Ascending aorta (tissue), 2 donors: ENCODE measurements at regions not wholly inside any gene's neighbourhood (a gene's known extent, or its start where the extent isn't known, plus 50 kb on each side); places are given as distances from the start of the nearest gene placed in this dataset.

Experiments used
- DNase-seq, 2 donors: peaks; one replicate each; pipeline ENCODE4 v3.0.0-alpha.2; 2019; ENCODE audit warnings: low spot score in 2 of 2
- H3K27ac ChIP-seq, 2 donors: fragments of 200-600 bp; sonication (generic); one replicate each; pipeline ENCODE4 v1.5.1; 2016 to 2017; ENCODE audit warnings: mild to moderate bottlenecking in 1 of 2
- H3K27me3 ChIP-seq: fragments of 200-600 bp; sonication (generic); one replicate; pipeline ENCODE4 v1.5.1; 2017
- H3K36me3 ChIP-seq, 2 donors: fragments of 200-600 bp; sonication (generic); one replicate each; pipeline ENCODE4 v1.5.1; 2016
- H3K4me1 ChIP-seq, 2 donors: fragments of 200-600 bp; sonication (generic); one replicate each; pipeline ENCODE4 v1.5.1; 2016 to 2017; ENCODE audit warnings: mild to moderate bottlenecking in 1 of 2
- H3K4me3 ChIP-seq, 2 donors: fragments of 200-600 bp; sonication (generic); one replicate each; pipeline ENCODE4 v1.5.1; 2016 to 2017; ENCODE audit warnings: mild to moderate bottlenecking in 1 of 2
- H3K9me3 ChIP-seq, 2 donors: fragments of 200-600 bp; sonication (generic); one replicate each; pipeline ENCODE4 v1.5.1; 2016
- intact Hi-C: fragments of 100-400 bp; cut with DNase I; formaldehyde crosslinking; loops from one replicate; pipeline ENCODE4 v1.15.1; 2023
- TF ChIP-seq, protein P1 (sequence below), 3 experiments: fragments of 200-600 bp in 2 of 3; fragments of 450-650 bp in 1 of 3; sonication (generic) in 2 of 3; IDR thresholded peaks; one replicate each; pipeline ENCODE4 v1.5.1; 2016 to 2019; ENCODE audit warnings: antibody characterized with exemption in 3 of 3, mild to moderate bottlenecking in 1 of 3, moderate library complexity in 1 of 3

DNA sequence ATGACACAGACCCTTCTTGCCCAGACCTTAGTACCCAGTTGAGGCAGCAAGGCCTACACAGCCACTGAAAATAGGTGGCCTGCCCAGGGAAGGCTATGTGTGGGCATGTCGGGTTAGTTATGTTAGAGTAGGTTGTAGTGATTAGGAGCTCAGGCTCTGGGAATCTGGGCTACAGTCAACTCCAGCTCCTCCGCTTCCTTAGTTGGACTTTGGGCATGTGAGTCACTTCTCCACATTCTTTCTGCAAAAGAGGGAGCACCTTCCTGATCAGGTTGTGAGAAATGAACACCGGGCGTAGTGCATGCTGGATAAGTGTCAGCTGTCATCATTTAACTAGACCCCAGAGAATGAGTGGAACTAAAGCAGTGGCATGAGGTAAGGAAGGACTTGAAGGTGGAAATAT is 64.8 kb downstream of the ARHGAP35 start:
- peak in 1 of 2 donors; percentile 63 for DNase-seq
- TF ChIP-seq, protein P1, sequence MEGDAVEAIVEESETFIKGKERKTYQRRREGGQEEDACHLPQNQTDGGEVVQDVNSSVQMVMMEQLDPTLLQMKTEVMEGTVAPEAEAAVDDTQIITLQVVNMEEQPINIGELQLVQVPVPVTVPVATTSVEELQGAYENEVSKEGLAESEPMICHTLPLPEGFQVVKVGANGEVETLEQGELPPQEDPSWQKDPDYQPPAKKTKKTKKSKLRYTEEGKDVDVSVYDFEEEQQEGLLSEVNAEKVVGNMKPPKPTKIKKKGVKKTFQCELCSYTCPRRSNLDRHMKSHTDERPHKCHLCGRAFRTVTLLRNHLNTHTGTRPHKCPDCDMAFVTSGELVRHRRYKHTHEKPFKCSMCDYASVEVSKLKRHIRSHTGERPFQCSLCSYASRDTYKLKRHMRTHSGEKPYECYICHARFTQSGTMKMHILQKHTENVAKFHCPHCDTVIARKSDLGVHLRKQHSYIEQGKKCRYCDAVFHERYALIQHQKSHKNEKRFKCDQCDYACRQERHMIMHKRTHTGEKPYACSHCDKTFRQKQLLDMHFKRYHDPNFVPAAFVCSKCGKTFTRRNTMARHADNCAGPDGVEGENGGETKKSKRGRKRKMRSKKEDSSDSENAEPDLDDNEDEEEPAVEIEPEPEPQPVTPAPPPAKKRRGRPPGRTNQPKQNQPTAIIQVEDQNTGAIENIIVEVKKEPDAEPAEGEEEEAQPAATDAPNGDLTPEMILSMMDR (IDR thresholded peaks at IDR 0.05): no peak
- Histone ChIP-seq H3K4me1 (peaks cover 19 to 54% of the 10 kb centered on the region in 2 donors), H3K36me3 (peaks cover 3 to 18% of the 10 kb centered on the region in 2 donors), H3K9me3 (no peaks in the 10 kb centered on the region), H3K4me3 (no peak overlapping the region), H3K27ac (peak overlapping the region; percentile 42 to 60), H3K27me3 (no peaks in the 10 kb centered on the region)
- intact Hi-C loops: loop anchor here (5.0 kb wide), 2 partner anchors 57 to 63 kb away; partner anchors contain the start of gene ARHGAP35

DNA sequence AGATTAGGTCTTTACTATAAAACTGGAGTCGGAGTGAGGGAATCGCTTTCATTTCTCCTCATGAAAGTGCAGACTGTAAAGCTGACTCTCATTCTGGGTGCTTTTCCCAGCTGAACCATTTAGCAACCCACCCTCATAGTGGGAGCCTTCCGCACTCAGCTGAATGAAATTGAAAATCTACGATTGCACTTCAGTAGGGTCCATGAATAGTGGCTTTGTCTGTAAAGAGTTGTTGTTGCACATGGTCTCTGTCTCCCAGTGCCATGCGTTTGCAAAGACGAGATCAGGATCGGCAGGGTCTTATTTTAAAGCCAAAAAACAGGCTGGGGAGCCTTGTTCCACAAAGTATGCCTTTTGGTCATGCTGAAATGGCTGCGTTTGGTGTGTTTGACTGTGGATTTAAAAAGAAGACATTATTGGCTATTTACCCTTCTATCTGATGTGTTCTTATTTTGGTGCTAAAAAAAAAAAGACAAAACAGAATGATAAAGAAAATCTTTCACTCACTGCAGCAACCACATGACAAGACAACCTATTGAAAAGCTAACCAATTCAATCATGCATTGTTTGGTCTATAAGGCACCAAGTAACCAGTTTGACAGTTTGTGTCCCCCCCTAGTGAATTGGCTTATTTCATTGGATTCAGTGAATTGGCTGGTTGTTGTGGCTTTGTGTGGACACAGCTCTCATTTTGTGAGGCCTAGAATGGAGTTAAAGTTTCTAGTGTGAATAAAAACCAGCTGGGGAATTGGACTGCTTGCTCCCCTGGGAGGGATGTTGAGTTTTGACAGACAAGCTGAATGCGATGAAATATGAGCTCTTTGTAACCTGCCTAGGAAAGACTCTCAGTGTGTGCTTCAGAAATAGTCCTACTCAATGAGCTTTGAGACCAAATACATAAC is 65.6 kb downstream of the ARHGAP35 start:
- Histone ChIP-seq H3K4me1 (peaks cover 23 to 63% of the 10 kb centered on the region in 2 donors), H3K9me3 (no peaks in the 10 kb centered on the region), H3K36me3 (peaks cover 3 to 11% of the 10 kb centered on the region in 2 donors), H3K27ac (peak overlapping the region; percentile 42 to 66), H3K27me3 (no peaks in the 10 kb centered on the region), H3K4me3 (no peak overlapping the region)
- intact Hi-C loops: loop anchor here (5.0 kb wide), 2 partner anchors 56 to 64 kb away; partner anchors contain the start of gene ARHGAP35
- DNase-seq: peak in 1 of 2 donors; percentile 30
- TF ChIP-seq, protein P1 (IDR thresholded peaks at IDR 0.05): no peak

DNA sequence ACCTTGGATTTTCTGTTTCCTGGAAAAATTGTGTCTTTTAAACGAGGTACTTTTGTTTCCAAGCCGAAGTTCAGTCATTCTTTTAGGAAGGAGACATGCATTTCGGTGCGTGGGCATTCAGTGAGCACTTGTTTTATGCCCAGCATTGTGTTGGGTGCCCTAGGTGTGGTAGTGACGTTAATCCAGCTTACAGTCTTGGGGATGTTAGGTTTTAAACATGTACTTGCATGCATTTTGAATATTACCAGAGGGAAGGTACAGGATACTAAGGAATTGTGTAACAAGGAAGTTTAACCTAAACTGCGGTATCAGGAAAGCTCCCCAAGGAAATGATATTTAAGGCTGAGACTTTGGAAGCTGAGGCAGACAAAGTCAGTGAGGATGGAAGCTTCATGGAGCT is 66.3 kb downstream of the ARHGAP35 start:
- H3K27me3 ChIP-seq: no peaks in the 10 kb centered on the region
- H3K9me3 ChIP-seq: no peaks in the 10 kb centered on the region
- peak overlapping the region; percentile 48 to 66 for H3K27ac ChIP-seq
- TF ChIP-seq, protein P1 (IDR thresholded peaks at IDR 0.05): no peak
- H3K4me3 ChIP-seq: peak overlapping the region in 1 of 2 donors; percentile 7
- DNase-seq: peak in 1 of 2 donors; percentile 12
- peaks cover 0 to 5% of the 10 kb centered on the region in 2 donors for H3K36me3 ChIP-seq
- H3K4me1 ChIP-seq: peaks cover 26 to 70% of the 10 kb centered on the region in 2 donors
- intact Hi-C loops: loop anchor here (5.0 kb wide), 2 partner anchors 55 to 65 kb away; partner anchors contain the start of gene ARHGAP35

DNA sequence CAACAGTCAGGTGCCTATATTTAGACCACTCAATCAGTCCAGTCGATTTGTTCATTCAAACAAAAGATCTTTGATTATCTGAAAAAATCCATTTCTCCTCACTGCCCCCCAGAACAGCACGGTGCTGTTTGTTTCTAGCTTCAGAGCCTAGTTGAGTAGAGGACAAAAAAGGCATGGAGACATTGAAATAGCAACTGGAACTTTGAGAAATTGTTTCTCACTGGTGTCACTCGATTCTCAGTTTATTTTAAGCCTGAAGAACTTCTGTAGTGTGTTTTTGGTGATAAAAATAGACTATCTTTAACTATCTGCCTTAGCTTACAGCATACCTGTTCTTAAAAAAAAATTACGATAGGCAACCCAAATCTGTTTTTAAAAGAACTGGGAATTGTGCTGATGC is 67.1 kb downstream of the ARHGAP35 start:
- Histone ChIP-seq H3K4me3 (no peak overlapping the region), H3K27me3 (no peaks in the 10 kb centered on the region), H3K9me3 (no peaks in the 10 kb centered on the region), H3K36me3 (no peaks in the 10 kb centered on the region), H3K4me1 (peaks cover 27 to 77% of the 10 kb centered on the region in 2 donors), H3K27ac (peak overlapping the region; percentile 53 to 66)
- no peak for DNase-seq
- intact Hi-C loops: loop anchor here (5.0 kb wide), 2 partner anchors 54 to 66 kb away; partner anchors contain the start of gene ARHGAP35
- TF ChIP-seq, protein P1 (IDR thresholded peaks at IDR 0.05): no peak

DNA sequence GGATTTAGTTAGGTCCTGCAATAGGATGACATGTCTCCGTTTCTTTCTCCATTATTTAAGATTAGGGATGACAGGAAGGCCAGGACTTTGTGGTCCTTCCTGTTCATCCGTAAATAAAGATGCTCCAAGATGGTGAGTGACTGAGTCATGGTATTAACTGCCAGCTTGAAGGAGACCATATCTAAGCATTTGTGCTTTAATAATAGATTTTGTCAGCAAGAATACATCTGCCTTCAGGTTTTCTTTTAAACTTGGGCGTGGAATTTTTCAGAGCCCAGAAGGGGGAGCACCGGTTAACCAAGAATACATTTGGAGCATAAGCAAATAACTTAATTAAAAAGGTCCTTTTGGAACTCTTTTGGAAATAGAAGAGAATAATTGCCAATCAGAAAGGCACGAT is 68.2 kb downstream of the ARHGAP35 start:
- Histone ChIP-seq H3K9me3 (no peaks in the 10 kb centered on the region), H3K36me3 (no peaks in the 10 kb centered on the region), H3K27me3 (no peaks in the 10 kb centered on the region), H3K4me1 (peaks cover 33 to 80% of the 10 kb centered on the region in 2 donors), H3K4me3 (no peak overlapping the region), H3K27ac (no peak overlapping the region)
- TF ChIP-seq, protein P1 (IDR thresholded peaks at IDR 0.05): no peak
- DNase-seq: no peak
- intact Hi-C loops: loop anchor here (5.0 kb wide), 2 partner anchors 53 to 67 kb away; partner anchors contain the start of gene ARHGAP35
